ENCODE measurements at regions not wholly inside any gene's neighbourhood (a gene's known extent, or its start where the extent isn't known, plus 50 kb on each side); places are given as distances from the start of the nearest gene placed in this dataset.
A peak's percentile ranks its signal among the peaks of the same experiment; 100 is the strongest.

DNA sequence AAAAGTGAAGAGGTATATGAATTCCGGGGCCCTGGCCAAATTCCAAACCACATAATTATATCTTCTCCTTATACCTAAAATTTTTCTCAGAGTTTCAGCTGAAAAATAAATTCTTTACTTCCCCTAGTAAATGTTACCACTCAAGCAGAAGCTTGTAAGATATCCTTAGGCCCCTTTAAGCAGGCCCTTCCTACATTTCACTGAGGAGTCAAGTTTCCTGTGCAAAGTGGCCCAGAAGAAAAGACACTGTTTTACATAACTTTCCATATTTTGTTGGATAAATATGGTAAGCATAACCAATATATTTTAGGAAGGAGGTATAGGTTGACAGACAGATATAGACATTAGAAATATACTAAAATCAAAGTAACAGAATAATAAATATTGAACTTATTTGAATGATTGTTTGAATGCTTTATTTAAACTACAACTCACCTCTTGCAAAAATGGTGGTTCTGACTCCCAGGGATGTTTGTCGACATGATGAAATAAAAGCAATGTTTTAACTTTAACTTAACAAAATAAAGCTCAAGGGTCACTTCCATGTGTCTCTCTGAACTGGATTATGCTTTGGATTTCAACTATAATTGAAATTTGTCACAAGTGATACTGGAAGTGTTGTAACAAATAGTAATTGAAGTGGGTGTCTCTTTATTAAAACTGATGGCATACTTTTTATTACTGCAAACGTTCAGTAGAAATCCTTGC lies 141.2 kb downstream of the SPRY2 start:
- no peaks in the 10 kb centered on the region for H3K27me3 Mint-ChIP-seq
- ChIA-PET CTCF (interaction anchor here (0.6 kb wide), 1 partner anchor 129 kb away, joined by 3 read pairs; no protein-coding TSS in a partner anchor), POLR2A (no interaction called here)
- H3K9me3 Mint-ChIP-seq (ENCODE audit: low read depth): peaks cover 2% of the 10 kb centered on the region
- DNase-seq (no peak), ATAC-seq (no peak)
- no peak overlapping the region for H3K4me3 Mint-ChIP-seq
- intact Hi-C loops (cut with DNase I, micrococcal nuclease): no loop called here
- H3K27ac Mint-ChIP-seq: no peak overlapping the region
- H3K4me1 Mint-ChIP-seq: no peaks in the 10 kb centered on the region
- no peaks in the 10 kb centered on the region for H3K36me3 Mint-ChIP-seq (ENCODE audit: low read depth)

DNA sequence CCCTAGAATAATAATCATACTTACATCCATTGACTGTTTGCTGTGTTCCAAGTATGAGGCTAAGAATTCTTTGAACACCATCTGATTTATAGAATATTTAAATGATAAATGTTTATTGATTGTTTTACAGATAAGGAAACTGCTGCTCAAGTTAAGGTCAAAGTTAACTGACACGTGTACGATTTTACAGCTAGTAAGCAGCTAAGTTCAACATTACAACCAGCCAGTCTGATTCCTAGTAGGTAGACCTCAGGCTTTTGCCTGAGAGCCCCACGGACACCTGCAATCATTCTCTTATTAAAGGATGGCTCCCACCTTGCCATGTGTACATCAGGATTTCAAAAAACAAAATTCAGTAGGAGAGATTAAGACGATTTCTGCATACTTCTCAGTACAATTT lies 141.9 kb downstream of the SPRY2 start:
- no peaks in the 10 kb centered on the region for H3K36me3 Mint-ChIP-seq (ENCODE audit: low read depth)
- H3K27ac Mint-ChIP-seq: no peak overlapping the region
- no peaks in the 10 kb centered on the region for H3K4me1 Mint-ChIP-seq
- ChIA-PET POLR2A (no interaction called here), CTCF (no interaction called here)
- H3K27me3 Mint-ChIP-seq: no peaks in the 10 kb centered on the region
- no peak for ATAC-seq
- peaks cover 2% of the 10 kb centered on the region for H3K9me3 Mint-ChIP-seq (ENCODE audit: low read depth)
- intact Hi-C loops (cut with DNase I, micrococcal nuclease): no loop called here
- no peak overlapping the region for H3K4me3 Mint-ChIP-seq
- no peak for DNase-seq

DNA sequence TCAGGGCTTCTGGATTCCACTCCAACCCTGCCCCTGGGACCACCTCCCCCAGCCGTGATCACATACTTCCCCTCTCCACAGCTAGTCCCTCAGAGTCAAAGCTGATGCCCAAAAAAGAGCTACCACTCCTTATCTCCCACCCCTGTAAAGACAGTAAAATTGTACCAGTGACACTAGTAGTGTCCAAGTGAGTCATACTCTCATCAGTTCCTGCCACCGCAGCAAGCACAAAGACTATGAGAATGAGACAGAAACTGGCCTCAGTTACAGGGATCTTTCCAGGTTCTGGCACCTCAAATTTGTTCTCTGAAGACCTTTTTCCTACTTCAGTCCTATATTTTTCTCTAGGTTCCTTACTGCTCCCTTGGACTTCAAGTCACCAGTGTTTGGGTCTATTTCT lies 144.2 kb downstream of the SPRY2 start:
- no peaks in the 10 kb centered on the region for H3K36me3 Mint-ChIP-seq (ENCODE audit: low read depth)
- no peaks in the 10 kb centered on the region for H3K27me3 Mint-ChIP-seq
- no peak for ATAC-seq
- ChIA-PET POLR2A (no interaction called here), CTCF (no interaction called here)
- H3K9me3 Mint-ChIP-seq (ENCODE audit: low read depth): peaks cover 2% of the 10 kb centered on the region
- intact Hi-C loops (cut with DNase I, micrococcal nuclease): no loop called here
- no peak for DNase-seq
- no peaks in the 10 kb centered on the region for H3K4me1 Mint-ChIP-seq
- H3K4me3 Mint-ChIP-seq: no peak overlapping the region
- no peak overlapping the region for H3K27ac Mint-ChIP-seq

DNA sequence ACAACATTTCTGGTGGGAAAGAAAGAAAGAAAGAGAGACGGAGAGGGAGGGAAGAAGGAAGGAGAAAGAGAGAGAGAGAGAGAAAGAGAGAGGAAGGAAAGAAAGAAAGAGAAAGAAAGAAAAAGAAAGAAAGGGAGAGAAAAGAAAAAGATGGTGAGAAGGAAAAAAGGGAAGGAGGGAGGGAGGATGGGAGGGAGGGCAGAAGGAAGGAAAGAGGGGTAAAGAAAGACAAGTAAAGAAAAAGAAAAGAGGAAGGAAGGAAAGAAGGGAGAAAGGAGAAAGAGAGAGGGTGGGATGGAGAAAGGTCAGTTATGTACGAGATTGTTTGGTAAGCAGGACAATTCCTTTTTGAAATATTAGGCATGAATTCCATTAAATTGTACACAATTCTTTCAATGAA lies 145.3 kb downstream of the SPRY2 start:
- no peak overlapping the region for H3K4me3 Mint-ChIP-seq
- DNase-seq (no peak), ATAC-seq (no peak)
- ChIA-PET CTCF (interaction anchor here (1.1 kb wide), 1 partner anchor 9 kb away, joined by 3 read pairs; no protein-coding TSS in a partner anchor), POLR2A (no interaction called here)
- H3K36me3 Mint-ChIP-seq (ENCODE audit: low read depth): no peaks in the 10 kb centered on the region
- no peaks in the 10 kb centered on the region for H3K27me3 Mint-ChIP-seq
- no peaks in the 10 kb centered on the region for H3K4me1 Mint-ChIP-seq
- H3K9me3 Mint-ChIP-seq (ENCODE audit: low read depth): no peaks in the 10 kb centered on the region
- no peak overlapping the region for H3K27ac Mint-ChIP-seq
- intact Hi-C loops (cut with DNase I, micrococcal nuclease): no loop called here

DNA sequence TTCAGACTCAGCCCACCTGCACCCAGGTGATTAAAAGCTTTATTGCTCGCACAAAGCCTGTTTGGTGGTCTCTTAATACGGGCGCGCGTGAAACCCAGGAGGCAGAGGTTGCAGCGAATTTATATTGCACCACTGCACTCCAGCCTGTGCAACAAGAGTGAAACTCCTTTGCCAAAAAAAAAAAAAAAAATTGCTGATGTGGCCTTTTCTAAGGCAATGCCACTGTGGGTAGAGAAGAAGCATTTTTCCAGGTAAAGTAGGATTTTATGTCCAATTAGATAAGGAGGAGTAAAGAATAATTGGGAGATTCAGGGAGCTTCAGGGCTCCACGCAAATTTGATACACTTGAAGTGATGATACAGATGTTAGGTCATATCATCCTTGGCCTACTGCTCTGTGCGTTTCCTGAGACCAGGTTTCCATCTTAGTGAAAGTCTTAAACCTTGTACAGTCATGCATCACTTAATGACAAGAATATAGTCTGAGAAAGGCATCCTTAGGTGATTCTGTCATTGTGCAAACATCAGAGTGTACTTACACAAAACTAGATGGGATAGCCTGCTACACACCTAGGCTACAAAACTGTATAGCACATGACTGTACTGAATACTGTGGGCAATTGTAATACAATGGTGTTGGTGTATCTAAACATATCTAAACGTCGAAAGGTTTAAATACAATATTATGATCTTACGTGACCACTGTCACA lies 150.9 kb downstream of the SPRY2 start:
- no peak overlapping the region for H3K4me3 Mint-ChIP-seq
- H3K4me1 Mint-ChIP-seq: no peaks in the 10 kb centered on the region
- no peak for DNase-seq
- H3K27me3 Mint-ChIP-seq: no peaks in the 10 kb centered on the region
- CTCF ChIA-PET: no interaction called here
- no peak overlapping the region for H3K27ac Mint-ChIP-seq
- no peak for ATAC-seq
- POLR2A ChIA-PET: no interaction called here
- intact Hi-C loops (cut with DNase I, micrococcal nuclease): no loop called here
- no peaks in the 10 kb centered on the region for H3K36me3 Mint-ChIP-seq (ENCODE audit: low read depth)
- no peaks in the 10 kb centered on the region for H3K9me3 Mint-ChIP-seq (ENCODE audit: low read depth)

DNA sequence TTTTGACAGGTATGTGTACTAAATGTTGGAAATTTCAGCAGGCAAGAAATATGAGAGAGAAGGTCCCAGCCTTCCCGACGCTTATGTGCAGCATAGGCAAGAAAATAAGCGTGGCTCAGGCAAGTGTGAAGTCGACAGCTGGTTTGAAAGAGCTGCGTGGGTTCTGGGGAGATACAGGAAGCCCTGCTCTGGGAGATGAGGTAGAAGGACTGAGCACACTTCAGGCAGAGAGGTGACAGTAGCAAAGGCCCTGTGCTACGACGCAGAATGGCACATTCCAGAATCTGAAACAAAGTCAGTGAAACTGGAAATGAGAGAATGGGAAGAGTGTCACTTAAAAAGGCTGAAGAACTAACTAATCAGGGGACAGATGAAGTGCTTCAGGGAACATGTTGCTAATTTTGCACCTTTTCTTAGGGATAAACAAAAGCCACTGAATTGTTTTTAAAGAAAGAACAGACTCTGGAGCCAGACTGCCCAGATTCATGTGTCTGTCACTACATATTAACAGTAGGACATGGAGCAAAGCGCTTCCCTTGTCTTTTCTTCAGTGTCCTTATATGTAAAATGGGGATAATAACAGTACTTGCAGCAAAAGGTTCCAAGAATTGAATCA lies 160.1 kb downstream of the SPRY2 start:
- H3K27ac Mint-ChIP-seq: no peak overlapping the region
- H3K27me3 Mint-ChIP-seq: no peaks in the 10 kb centered on the region
- H3K36me3 Mint-ChIP-seq (ENCODE audit: low read depth): no peaks in the 10 kb centered on the region
- H3K4me3 Mint-ChIP-seq: no peak overlapping the region
- intact Hi-C loops (cut with DNase I, micrococcal nuclease): no loop called here
- no peaks in the 10 kb centered on the region for H3K9me3 Mint-ChIP-seq (ENCODE audit: low read depth)
- H3K4me1 Mint-ChIP-seq: peaks cover 4% of the 10 kb centered on the region
- no peak for ATAC-seq
- ChIA-PET CTCF (interaction anchor here (0.7 kb wide), 1 partner anchor 59 kb away, joined by 3 read pairs; no protein-coding TSS in a partner anchor), POLR2A (interaction anchor here (0.6 kb wide), 1 partner anchor 31 kb away, joined by 7 read pairs; no protein-coding TSS in a partner anchor)
- peak; percentile 5 for DNase-seq

DNA sequence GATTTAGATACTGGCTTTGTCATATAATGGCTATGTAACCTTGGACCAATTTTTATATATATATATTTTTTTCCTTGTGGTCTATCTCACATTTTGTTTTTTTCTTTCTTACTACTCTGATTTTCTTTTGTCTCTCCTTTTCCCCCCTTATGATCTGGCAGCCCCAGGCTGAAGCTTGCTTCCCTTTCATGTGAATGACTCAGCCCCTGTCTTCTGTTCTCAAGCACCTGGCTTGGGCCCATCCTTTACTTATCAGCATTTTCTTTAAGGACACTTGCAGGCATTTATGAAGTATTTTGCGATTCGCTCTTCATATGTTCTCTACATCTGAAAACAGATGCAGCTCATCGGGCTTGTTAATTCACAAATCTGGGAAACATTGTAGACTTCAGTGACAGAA lies 163.6 kb downstream of the SPRY2 start:
- ATAC-seq: no peak
- no peak overlapping the region for H3K4me3 Mint-ChIP-seq
- POLR2A ChIA-PET: no interaction called here
- DNase-seq: no peak
- no peaks in the 10 kb centered on the region for H3K27me3 Mint-ChIP-seq
- H3K27ac Mint-ChIP-seq: no peak overlapping the region
- CTCF ChIA-PET: interaction anchor here (0.6 kb wide), 1 partner anchor 27 kb away, joined by 3 read pairs; no protein-coding TSS in a partner anchor
- no peaks in the 10 kb centered on the region for H3K36me3 Mint-ChIP-seq (ENCODE audit: low read depth)
- intact Hi-C loops (cut with DNase I, micrococcal nuclease): no loop called here
- peaks cover 4% of the 10 kb centered on the region for H3K4me1 Mint-ChIP-seq
- no peaks in the 10 kb centered on the region for H3K9me3 Mint-ChIP-seq (ENCODE audit: low read depth)

DNA sequence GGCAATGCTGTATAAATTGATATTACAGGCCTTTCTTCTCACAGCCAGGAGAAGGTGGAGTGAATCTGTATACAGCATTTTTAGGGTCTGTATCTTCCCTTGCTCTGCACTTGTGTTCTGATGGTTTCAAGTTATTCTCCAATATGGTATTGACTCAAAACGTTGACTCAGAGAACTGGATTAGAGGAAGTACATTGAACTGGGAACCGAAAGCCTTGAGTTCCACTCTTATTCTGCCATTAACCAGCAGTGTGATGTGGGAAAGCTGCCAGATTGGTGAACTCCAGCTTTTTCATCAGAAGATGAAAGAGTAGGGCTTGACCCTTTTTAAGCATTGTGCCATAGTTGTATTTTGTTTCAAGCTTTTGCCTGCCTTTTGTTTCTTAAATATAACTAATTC lies 167.7 kb downstream of the SPRY2 start:
- no peaks in the 10 kb centered on the region for H3K9me3 Mint-ChIP-seq (ENCODE audit: low read depth)
- H3K4me1 Mint-ChIP-seq: no peaks in the 10 kb centered on the region
- intact Hi-C loops (cut with DNase I, micrococcal nuclease): no loop called here
- no peak overlapping the region for H3K4me3 Mint-ChIP-seq
- no peak for ATAC-seq
- no peaks in the 10 kb centered on the region for H3K36me3 Mint-ChIP-seq (ENCODE audit: low read depth)
- ChIA-PET POLR2A (no interaction called here), CTCF (interaction anchor here (0.7 kb wide), 1 partner anchor 468 kb away, joined by 4 read pairs; no protein-coding TSS in a partner anchor)
- no peak for DNase-seq
- H3K27me3 Mint-ChIP-seq: no peaks in the 10 kb centered on the region
- no peak overlapping the region for H3K27ac Mint-ChIP-seq

DNA sequence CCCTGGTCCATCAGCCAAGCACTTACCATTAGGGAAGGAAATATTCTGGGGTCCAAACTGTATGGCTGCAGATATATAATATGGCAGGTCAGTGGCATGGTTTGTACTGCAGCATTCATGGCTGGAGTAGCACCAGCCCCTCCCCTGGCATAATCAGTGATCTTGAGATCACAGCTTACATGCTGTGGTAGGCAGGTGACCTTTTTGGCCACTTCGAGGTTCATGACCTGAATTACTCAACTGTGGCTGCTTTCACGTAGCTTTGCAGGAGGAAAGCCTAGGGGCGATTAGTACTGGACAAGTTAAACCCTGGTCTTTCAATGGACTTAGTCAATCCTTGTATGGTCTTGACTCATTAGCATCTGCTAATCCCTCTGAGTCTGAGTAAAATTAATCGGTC lies 169.8 kb downstream of the SPRY2 start:
- intact Hi-C loops (cut with DNase I, micrococcal nuclease): no loop called here
- ChIA-PET POLR2A (no interaction called here), CTCF (no interaction called here)
- H3K36me3 Mint-ChIP-seq (ENCODE audit: low read depth): no peaks in the 10 kb centered on the region
- ATAC-seq: no peak
- H3K4me3 Mint-ChIP-seq: no peak overlapping the region
- no peaks in the 10 kb centered on the region for H3K27me3 Mint-ChIP-seq
- DNase-seq: no peak
- H3K9me3 Mint-ChIP-seq (ENCODE audit: low read depth): no peaks in the 10 kb centered on the region
- no peak overlapping the region for H3K27ac Mint-ChIP-seq
- no peaks in the 10 kb centered on the region for H3K4me1 Mint-ChIP-seq

DNA sequence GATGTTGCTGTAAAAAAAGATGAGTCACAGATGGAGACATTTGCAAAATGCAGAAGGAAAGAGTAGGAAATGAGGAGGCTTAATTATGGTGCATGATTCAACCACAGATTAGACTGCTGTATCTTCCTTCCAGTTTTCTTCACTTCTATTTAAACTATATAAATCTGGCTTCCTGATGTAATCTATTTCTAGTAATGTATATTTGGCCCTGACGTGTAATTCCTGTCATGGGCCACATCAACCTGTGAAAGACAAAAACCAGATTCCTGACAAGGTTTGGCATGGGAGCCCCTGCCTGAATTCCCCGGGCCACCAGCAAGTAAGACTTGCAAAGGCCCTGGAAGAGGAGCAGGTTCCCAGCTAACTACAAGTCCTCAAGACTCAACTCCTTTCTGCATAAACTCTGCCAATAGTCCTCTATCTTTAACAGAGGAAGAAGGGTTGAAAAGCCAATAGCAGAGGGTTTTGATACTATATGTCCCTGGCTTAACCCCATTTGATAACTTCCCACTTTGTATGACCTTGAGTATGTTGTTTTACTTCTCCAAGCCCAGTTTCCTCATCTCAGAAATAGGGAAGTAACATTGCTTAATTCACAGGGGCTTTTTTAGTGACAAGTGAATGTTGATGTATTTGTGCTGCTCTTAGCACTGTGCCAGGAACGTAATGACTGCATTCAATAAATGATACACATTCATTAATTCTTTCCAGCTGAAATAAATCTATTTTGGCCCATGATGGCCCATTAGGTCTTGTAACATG lies 172.7 kb downstream of the SPRY2 start:
- Mint-ChIP-seq H3K27ac (no peak overlapping the region), H3K36me3 (ENCODE audit: low read depth) (no peaks in the 10 kb centered on the region), H3K27me3 (no peaks in the 10 kb centered on the region), H3K4me1 (peaks cover 3% of the 10 kb centered on the region), H3K4me3 (no peak overlapping the region), H3K9me3 (ENCODE audit: low read depth) (no peaks in the 10 kb centered on the region)
- CTCF ChIA-PET: interaction anchor here (0.6 kb wide), 1 partner anchor 36 kb away, joined by 3 read pairs; no protein-coding TSS in a partner anchor
- no peak for ATAC-seq
- POLR2A ChIA-PET: no interaction called here
- no peak for DNase-seq
- intact Hi-C loops (cut with DNase I, micrococcal nuclease): no loop called here

DNA sequence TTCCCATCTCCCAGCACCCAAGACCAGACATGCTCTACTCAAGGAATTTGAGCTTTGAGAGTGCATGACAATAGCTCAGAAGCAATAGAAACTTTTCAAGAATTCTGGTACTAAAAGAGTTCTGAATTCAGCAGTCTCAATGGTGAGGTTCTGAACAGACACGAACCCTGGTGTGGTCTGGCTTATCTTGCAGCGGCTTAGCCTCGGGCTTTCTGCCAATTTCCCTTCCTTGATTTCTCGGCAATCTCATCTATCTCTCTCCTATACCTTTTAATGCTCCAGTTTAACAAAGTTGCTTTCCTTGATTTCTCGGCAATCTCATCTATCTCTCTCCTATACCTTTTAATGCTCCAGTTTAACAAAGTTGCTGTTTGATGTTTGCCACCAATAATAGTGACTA lies 174.6 kb downstream of the SPRY2 start:
- no peaks in the 10 kb centered on the region for H3K36me3 Mint-ChIP-seq (ENCODE audit: low read depth)
- intact Hi-C loops (cut with DNase I, micrococcal nuclease): no loop called here
- H3K4me1 Mint-ChIP-seq: peaks cover 4% of the 10 kb centered on the region
- DNase-seq (no peak), ATAC-seq (no peak)
- no peak overlapping the region for H3K27ac Mint-ChIP-seq
- H3K4me3 Mint-ChIP-seq: no peak overlapping the region
- CTCF ChIA-PET: no interaction called here
- no peaks in the 10 kb centered on the region for H3K27me3 Mint-ChIP-seq
- H3K9me3 Mint-ChIP-seq (ENCODE audit: low read depth): no peaks in the 10 kb centered on the region
- POLR2A ChIA-PET: no interaction called here
